Pancreas (tissue), 10 donors: ENCODE measurements at regions not wholly inside any gene's neighbourhood (a gene's known extent, or its start where the extent isn't known, plus 50 kb on each side); places are given as distances from the start of the nearest gene placed in this dataset.

Source experiments
- ATAC-seq, 4 donors: fragments of 200-7000 bp; cut with Tn5 transposase; one replicate each; pipeline versions ENCODE4 v1.8.0 to v1.9.1; 2020; ENCODE audit warnings: mild to moderate bottlenecking in 4 of 4, moderate library complexity in 4 of 4
- DNase-seq, 6 donors: peaks; one replicate each; pipeline ENCODE4 v3.0.0-alpha.2; 2020
- FAIRE-seq: peaks from 2 replicates; lab custom pipeline; 2012; peaks lifted over from hg19 to GRCh38; lab: Jason Lieb, UNC
- H3K27ac ChIP-seq, 4 donors: fragments of 200-600 bp; sonication (generic); 1 replicate in 3 of 4; 2 replicates in 1 of 4; pipeline versions ENCODE4 v1.5.0 to v1.8.0; 2020
- H3K27me3 ChIP-seq, 4 donors: fragments of 200-600 bp; one replicate each; pipeline ENCODE4 v1.8.0; 2021
- H3K36me3 ChIP-seq, 3 donors: fragments of 200-600 bp; sonication (generic) in 1 of 3; one replicate each; pipeline versions ENCODE4 v1.5.0 to v1.8.0; 2020 to 2021
- H3K4me1 ChIP-seq, 3 donors: fragments of 200-600 bp; one replicate each; pipeline ENCODE4 v1.8.0; 2021
- H3K4me3 ChIP-seq, 4 donors: fragments of 200-600 bp; sonication (generic) in 2 of 4; one replicate each; pipeline versions ENCODE4 v1.5.0 to v1.8.0; 2020 to 2021
- H3K9me3 ChIP-seq, 4 donors: fragments of 200-600 bp; one replicate each; pipeline ENCODE4 v1.8.0; 2021
- WGBS, 2 donors: extraction: QIAGEN DNeasy Blood & Tissue Kit; methylation state at CpG; one replicate each; pipeline ENCODE4 v1.1.7; 2013; 5-methylcytosine and 5-hydroxymethylcytosine counted together
- intact Hi-C, 3 donors: fragments of 100-400 bp; cut with DNase I; formaldehyde crosslinking; loops; one replicate each; pipeline versions ENCODE4 v1.11.1 to v1.14.2; 2022
- TF ChIP-seq, protein P1 (sequence below), 4 donors: fragments of 200-600 bp; sonication (generic) in 3 of 4; IDR thresholded peaks; one replicate each; pipeline versions ENCODE4 v1.5.0 to v1.8.0; 2021; ENCODE audit warnings: antibody characterized with exemption in 4 of 4
- donor health status: healthy with polysubstance abuse.
- donor health status: DM: no; HTN: no; CAD: no; lungs with moderate emphysema.
- donor health status: DM: no; HTN: no; CAD: no.
- donor health status: control.
- donor health status: control.
- donor health status: Bipolar disorder and iron deficiency.
- donor health status: DM: yes; HTN: yes; CAD: no.
- donor health status: DM: no; HTN: no; CAD: no.
- donor health status: DM: no; HTN: no; CAD: no.
- donor health status: DM: yes; HTN: yes; CAD: no.

DNA sequence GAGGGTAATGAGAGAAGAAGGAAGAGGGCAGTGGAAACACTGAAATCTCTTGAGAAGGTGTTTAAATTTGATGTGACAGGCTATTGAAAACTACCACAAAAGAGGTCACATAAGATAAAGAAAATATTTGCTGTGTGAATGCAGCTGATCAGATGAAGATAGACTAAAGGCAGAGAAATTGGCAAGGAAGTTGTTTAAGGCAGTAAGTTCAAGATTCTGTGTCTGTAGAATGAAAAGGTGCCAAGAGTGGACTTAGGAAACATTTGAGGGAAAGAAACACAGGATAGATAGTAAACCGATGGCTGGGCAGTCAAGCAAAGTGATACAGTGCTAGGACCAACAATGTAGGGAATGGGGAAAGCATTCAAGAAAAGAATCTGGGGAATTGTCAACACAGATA, 332.3 kb upstream of the MARCKS start:
- Histone ChIP-seq H3K4me1 (peaks cover 0 to under 1% (median 0%) of the 10 kb centered on the region in 3 donors), H3K27ac (no peak overlapping the region), H3K27me3 (no peaks in the 10 kb centered on the region), H3K9me3 (no peaks in the 10 kb centered on the region), H3K4me3 (no peak overlapping the region), H3K36me3 (no peaks in the 10 kb centered on the region)
- FAIRE-seq (no peak), DNase-seq (no peak), ATAC-seq (no peak)
- TF ChIP-seq, protein P1, sequence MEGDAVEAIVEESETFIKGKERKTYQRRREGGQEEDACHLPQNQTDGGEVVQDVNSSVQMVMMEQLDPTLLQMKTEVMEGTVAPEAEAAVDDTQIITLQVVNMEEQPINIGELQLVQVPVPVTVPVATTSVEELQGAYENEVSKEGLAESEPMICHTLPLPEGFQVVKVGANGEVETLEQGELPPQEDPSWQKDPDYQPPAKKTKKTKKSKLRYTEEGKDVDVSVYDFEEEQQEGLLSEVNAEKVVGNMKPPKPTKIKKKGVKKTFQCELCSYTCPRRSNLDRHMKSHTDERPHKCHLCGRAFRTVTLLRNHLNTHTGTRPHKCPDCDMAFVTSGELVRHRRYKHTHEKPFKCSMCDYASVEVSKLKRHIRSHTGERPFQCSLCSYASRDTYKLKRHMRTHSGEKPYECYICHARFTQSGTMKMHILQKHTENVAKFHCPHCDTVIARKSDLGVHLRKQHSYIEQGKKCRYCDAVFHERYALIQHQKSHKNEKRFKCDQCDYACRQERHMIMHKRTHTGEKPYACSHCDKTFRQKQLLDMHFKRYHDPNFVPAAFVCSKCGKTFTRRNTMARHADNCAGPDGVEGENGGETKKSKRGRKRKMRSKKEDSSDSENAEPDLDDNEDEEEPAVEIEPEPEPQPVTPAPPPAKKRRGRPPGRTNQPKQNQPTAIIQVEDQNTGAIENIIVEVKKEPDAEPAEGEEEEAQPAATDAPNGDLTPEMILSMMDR (IDR thresholded peaks at IDR 0.05) = no peak
- 40 to 62% methylated on average over 1 of the region's 1 CpG for WGBS, 2 donors
- intact Hi-C loops = no loop called here

GRCh38 chr6:113526553-113526952, 330.6 kb upstream of the MARCKS start:
- WGBS, 2 donors = 50 to 62% methylated on average over 1 of the region's 1 CpG
- H3K36me3 ChIP-seq = no peaks in the 10 kb centered on the region
- no peak for FAIRE-seq
- TF ChIP-seq, protein P1 (IDR thresholded peaks at IDR 0.05) = no peak
- H3K4me1 ChIP-seq = no peaks in the 10 kb centered on the region
- no peaks in the 10 kb centered on the region for H3K9me3 ChIP-seq
- DNase-seq = no peak
- ATAC-seq = no peak
- intact Hi-C loops = no loop called here
- H3K4me3 ChIP-seq = no peak overlapping the region
- H3K27me3 ChIP-seq = no peaks in the 10 kb centered on the region
- no peak overlapping the region for H3K27ac ChIP-seq

- Histone ChIP-seq H3K27ac (no peak overlapping the region), H3K4me1 (no peaks in the 10 kb centered on the region), H3K27me3 (no peaks in the 10 kb centered on the region), H3K9me3 (no peaks in the 10 kb centered on the region), H3K4me3 (no peak overlapping the region), H3K36me3 (no peaks in the 10 kb centered on the region)
- ATAC-seq = no peak
- no peak for DNase-seq
- 70 to 75% methylated on average over 3 of the region's 3 CpGs for WGBS, 2 donors
- intact Hi-C loops = no loop called here
- TF ChIP-seq, protein P1 (IDR thresholded peaks at IDR 0.05) = no peak
- no peak for FAIRE-seq
Measured at GRCh38 chr6:113526995-113527394, 330.1 kb upstream of the MARCKS start.

DNA sequence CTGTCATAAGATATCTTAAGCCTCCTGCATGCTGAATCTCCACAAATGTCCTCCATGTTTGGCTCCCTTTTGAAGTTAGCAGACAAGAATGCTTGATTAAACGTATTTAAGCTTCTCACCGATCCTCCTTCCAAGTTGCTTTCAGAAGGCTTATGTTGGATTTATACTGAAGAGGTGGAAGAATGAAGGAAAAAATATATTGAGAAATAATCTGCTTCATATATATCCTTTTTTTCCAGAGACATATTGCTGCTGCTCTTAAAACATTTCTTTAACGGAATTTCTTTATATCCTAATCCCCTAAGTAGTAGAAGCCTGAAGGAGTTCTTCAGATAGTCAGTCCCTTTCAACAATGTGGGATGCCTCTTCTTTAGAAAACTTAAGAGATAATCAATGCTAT, 329.0 kb upstream of the MARCKS start:
- ATAC-seq (no peak), FAIRE-seq (no peak), DNase-seq (no peak)
- Histone ChIP-seq H3K4me3 (no peak overlapping the region), H3K36me3 (no peaks in the 10 kb centered on the region), H3K27me3 (no peaks in the 10 kb centered on the region), H3K9me3 (no peaks in the 10 kb centered on the region), H3K4me1 (no peaks in the 10 kb centered on the region), H3K27ac (no peak overlapping the region)
- TF ChIP-seq, protein P1 (IDR thresholded peaks at IDR 0.05) = no peak
- WGBS, 2 donors = 90 to 95% methylated on average over 3 of the region's 3 CpGs
- intact Hi-C loops = no loop called here

- no peak for DNase-seq
- H3K27ac ChIP-seq = no peak overlapping the region
- TF ChIP-seq, protein P1 (IDR thresholded peaks at IDR 0.05) = no peak
- H3K4me3 ChIP-seq = no peak overlapping the region
- FAIRE-seq = no peak
- no peaks in the 10 kb centered on the region for H3K9me3 ChIP-seq
- no peaks in the 10 kb centered on the region for H3K27me3 ChIP-seq
- H3K36me3 ChIP-seq = no peaks in the 10 kb centered on the region
- intact Hi-C loops = no loop called here
- ATAC-seq = no peak
- H3K4me1 ChIP-seq = no peaks in the 10 kb centered on the region
Measured at GRCh38 chr6:113529196-113529595, 327.9 kb upstream of the MARCKS start.
